ENCODE measurements at regions not wholly inside any gene's neighbourhood (a gene's known extent, or its start where the extent isn't known, plus 50 kb on each side); places are given as distances from the start of the nearest gene placed in this dataset.
A peak's percentile ranks its signal among the peaks of the same experiment; 100 is the strongest.

- Histone ChIP-seq H3K27me3 (ENCODE audit: insufficient read depth) (no peaks in the 10 kb centered on the region), H3K36me3 (replicated peaks in 1 of 2; ENCODE audit: control insufficient read depth in 1 of 2, insufficient read depth in 2 of 2, low read length in 1 of 2) (no peaks in the 10 kb centered on the region), H3K4me2 (no peak overlapping the region), H4K20me1 (ENCODE audit: insufficient read depth) (no peaks in the 10 kb centered on the region), H3K4me3 (ENCODE audit: low read depth in 2 of 2, low read length in 1 of 2) (no peak overlapping the region), H3K9ac (no peak overlapping the region), H3K79me2 (ENCODE audit: insufficient read depth) (no peaks in the 10 kb centered on the region), H2AFZ (ENCODE audit: low read depth) (no peak overlapping the region), H3K4me1 (ENCODE audit: control insufficient read depth in 1 of 2, insufficient read depth in 2 of 2, low read depth in 1 of 2, low read length in 1 of 2) (peaks cover 0 to 3% of the 10 kb centered on the region in 2 experiments; a peak in 1 of 4 replicates), H3K9me3 (no peaks in the 10 kb centered on the region), H3K27ac (ENCODE audit: low read depth in 2 of 2, low read length in 1 of 2) (no peak overlapping the region), H3F3A (replicated peaks; ENCODE audit: insufficient read depth) (peaks cover 4% of the 10 kb centered on the region), H3K9me2 (no peaks in the 10 kb centered on the region)
- no peak for TF ChIP-seq FOXJ3 (CRISPR knock-in tag; IDR thresholded peaks at IDR 0.05)
- no peak for TF ChIP-seq RFX5 (IDR thresholded peaks at IDR 0.05; ENCODE audit: low read length)
- TF ChIP-seq TAF1 (IDR thresholded peaks at IDR 0.05; ENCODE audit: borderline replicate concordance, low read depth, low read length): no peak
- TF ChIP-seq FOSL2 (IDR thresholded peaks at IDR 0.05; ENCODE audit: borderline replicate concordance, low read depth): peak; percentile 11; the same call in 1 of the 2 replicates
- 82% methylated on average over 4 of the region's 4 CpGs for WGBS (ENCODE audit: low lambda C conversion rate)
- peak; percentile 38 for DNase-seq
- POLR2A ChIA-PET: no interaction called here
- CTCF ChIA-PET: no interaction called here
Observed at GRCh38 chr10:3265088-3265487, 92.5 kb upstream of the PITRM1 start.

GRCh38 chr10:3264161-3264761, 91.7 kb upstream of the PITRM1 start:
- DNase-seq: no peak
- no peaks in the 10 kb centered on the region for H4K20me1 ChIP-seq (ENCODE audit: insufficient read depth)
- H3K4me3 ChIP-seq (ENCODE audit: low read depth in 2 of 2, low read length in 1 of 2): no peak overlapping the region
- no peak overlapping the region for H3K4me2 ChIP-seq
- TF ChIP-seq CHD2 (IDR thresholded peaks at IDR 0.05; ENCODE audit: low read length, partially characterized antibody) (no peak), MEF2A (IDR thresholded peaks at IDR 0.05; ENCODE audit: borderline replicate concordance, low read depth) (no peak), FOXM1 (IDR thresholded peaks at IDR 0.05; ENCODE audit: low read depth) (no peak), TAF1 (IDR thresholded peaks at IDR 0.05; ENCODE audit: borderline replicate concordance, low read depth, low read length) (no peak), SIN3A (IDR thresholded peaks at IDR 0.05; ENCODE audit: borderline replicate concordance, low read depth, low read length) (no peak), ZBTB33 (IDR thresholded peaks at IDR 0.05; ENCODE audit: borderline replicate concordance, low read depth) (no peak), RAD21 (IDR thresholded peaks at IDR 0.05; ENCODE audit: low read length) (no peak), FOSL2 (IDR thresholded peaks at IDR 0.05; ENCODE audit: borderline replicate concordance, low read depth) (no peak), MXI1 (IDR thresholded peaks at IDR 0.05; ENCODE audit: low read depth, low read length) (no peak), CTCF (IDR thresholded peaks at IDR 0.05) (no peak), SMC3 (IDR thresholded peaks at IDR 0.05; ENCODE audit: low read depth, low read length) (no peak), GATA2 (CRISPR knock-in tag; IDR thresholded peaks at IDR 0.05) (no peak), FOXJ3 (CRISPR knock-in tag; IDR thresholded peaks at IDR 0.05) (no peak)
- H2AFZ ChIP-seq (ENCODE audit: low read depth): no peak overlapping the region
- H3K9ac ChIP-seq: no peak overlapping the region
- peaks cover 4% of the 10 kb centered on the region for H3F3A ChIP-seq (replicated peaks; ENCODE audit: insufficient read depth)
- no peak overlapping the region for H3K27ac ChIP-seq (ENCODE audit: low read depth in 2 of 2, low read length in 1 of 2)
- H3K27me3 ChIP-seq (ENCODE audit: insufficient read depth): no peaks in the 10 kb centered on the region
- H3K9me2 ChIP-seq: no peaks in the 10 kb centered on the region
- H3K79me2 ChIP-seq (ENCODE audit: insufficient read depth): no peaks in the 10 kb centered on the region
- CTCF ChIA-PET: no interaction called here
- H3K9me3 ChIP-seq: no peaks in the 10 kb centered on the region
- H3K4me1 ChIP-seq (ENCODE audit: control insufficient read depth in 1 of 2, insufficient read depth in 2 of 2, low read depth in 1 of 2, low read length in 1 of 2): peaks cover 0 to 3% of the 10 kb centered on the region in 2 experiments; a peak in 1 of 4 replicates
- POLR2A ChIA-PET: no interaction called here
- 83% methylated on average over 11 of the region's 12 CpGs for WGBS (ENCODE audit: low lambda C conversion rate)
- H3K36me3 ChIP-seq (replicated peaks in 1 of 2; ENCODE audit: control insufficient read depth in 1 of 2, insufficient read depth in 2 of 2, low read length in 1 of 2): no peaks in the 10 kb centered on the region

All from SK-N-SH (cell line).